WTC11 (cell line): ENCODE measurements at regions not wholly inside any gene's neighbourhood (a gene's known extent, or its start where the extent isn't known, plus 50 kb on each side); places are given as distances from the start of the nearest gene placed in this dataset.

Experiments
- ATAC-seq: fragments of 200-7000 bp; cut with Tn5 transposase; 2 replicates; pipeline ENCODE4 v1.10.0; 2021; ENCODE audit warnings: mild to moderate bottlenecking, moderate library complexity
- CTCF ChIA-PET: fragments of 300-600 bp; sonication (Branson Sonifier 250); formaldehyde crosslinking; loops from one replicate; lab custom pipeline; 2021; ENCODE audit warnings: antibody characterized with exemption; lab: Charles Lee
- POLR2A ChIA-PET: fragments of 350-600 bp; sonication (Branson Sonifier 250); formaldehyde crosslinking; loops from one replicate; lab custom pipeline; 2021; ENCODE audit warnings: antibody characterized with exemption; lab: Charles Lee
- DNase-seq: peaks from one replicate; pipeline ENCODE4 v3.0.0; 2021; ENCODE audit warnings: low spot score
- H3K27ac Mint-ChIP-seq: 2 replicates; pipeline ENCODE4 v1.8.0; 2021; ENCODE audit warnings: mixed read lengths
- H3K27me3 Mint-ChIP-seq: 2 replicates; pipeline ENCODE4 v1.8.0; 2021; ENCODE audit warnings: low read depth, mild to moderate bottlenecking, moderate library complexity, mixed read lengths
- H3K36me3 Mint-ChIP-seq: 2 replicates; pipeline ENCODE4 v1.8.0; 2021; ENCODE audit warnings: mixed read lengths
- H3K4me1 Mint-ChIP-seq: 2 replicates; pipeline ENCODE4 v1.8.0; 2022; ENCODE audit warnings: mixed read lengths
- H3K4me3 Mint-ChIP-seq: 2 replicates; pipeline ENCODE4 v1.8.0; 2021; ENCODE audit warnings: mild to moderate bottlenecking, moderate library complexity, mixed read lengths
- H3K9me3 Mint-ChIP-seq: 2 replicates; pipeline ENCODE4 v1.8.0; 2021; ENCODE audit warnings: mixed read lengths
- ATF1 ChIP-seq: sonication (generic); formaldehyde crosslinking; IDR thresholded peaks from 2 replicates; pipeline ENCODE4 v1.8.1; 2023; ENCODE audit warnings: mild to moderate bottlenecking, moderate library complexity, missing genetic modification reagents
- EMX1 ChIP-seq: fragments of 250-450 bp; sonication (Bioruptor Pico); IDR thresholded peaks from 2 replicates; pipeline ENCODE4 v1.8.0; 2021; ENCODE audit warnings: mild to moderate bottlenecking
- FOXP1 ChIP-seq: sonication (generic); formaldehyde crosslinking; IDR thresholded peaks from 2 replicates; pipeline ENCODE4 v1.8.0; 2022; ENCODE audit warnings: missing genetic modification reagents, mild to moderate bottlenecking, moderate library complexity, borderline replicate concordance
- JAZF1 ChIP-seq: fragments of 250-450 bp; sonication (Bioruptor Pico); IDR thresholded peaks from 2 replicates; pipeline ENCODE4 v1.9.0; 2021; ENCODE audit warnings: moderate library complexity, mild to moderate bottlenecking, inconsistent platforms
- JUN ChIP-seq: sonication (generic); formaldehyde crosslinking; IDR thresholded peaks from 2 replicates; pipeline ENCODE4 v1.8.0; 2023; ENCODE audit warnings: mild to moderate bottlenecking, missing genetic modification reagents
- NFATC4 ChIP-seq: fragments of 250-450 bp; sonication (Bioruptor Pico); IDR thresholded peaks from 2 replicates; pipeline ENCODE4 v1.9.0; 2021; ENCODE audit warnings: mild to moderate bottlenecking
- TP53 ChIP-seq: sonication (generic); formaldehyde crosslinking; IDR thresholded peaks from 2 replicates; pipeline ENCODE4 v1.8.1; 2023; ENCODE audit warnings: mild to moderate bottlenecking, missing genetic modification reagents
- ZBTB21 ChIP-seq: sonication (generic); formaldehyde crosslinking; IDR thresholded peaks from 2 replicates; pipeline ENCODE4 v1.8.1; 2023; ENCODE audit warnings: mild to moderate bottlenecking, missing genetic modification reagents, borderline replicate concordance
- ZNF121 ChIP-seq: sonication (generic); formaldehyde crosslinking; IDR thresholded peaks from 2 replicates; pipeline ENCODE4 v1.8.0; 2023; ENCODE audit warnings: missing genetic modification reagents
- ZNF416 ChIP-seq: fragments of 250-450 bp; sonication (Bioruptor Pico); IDR thresholded peaks from 2 replicates; pipeline ENCODE4 v1.9.0; 2021; ENCODE audit warnings: mild to moderate bottlenecking, inconsistent platforms
- ZNF671 ChIP-seq: fragments of 250-450 bp; sonication (Bioruptor Pico); IDR thresholded peaks from 2 replicates; pipeline ENCODE4 v1.8.0; 2021; ENCODE audit warnings: mild to moderate bottlenecking
- TF ChIP-seq, protein P1 (sequence below): fragments of 200-600 bp; IDR thresholded peaks from 2 replicates; pipeline ENCODE4 v1.8.0; 2022; ENCODE audit warnings: antibody characterized with exemption
- TF ChIP-seq, protein P2 (sequence below): fragments of 250-450 bp; sonication (Bioruptor Pico); IDR thresholded peaks from 2 replicates; pipeline ENCODE4 v1.9.0; 2021; ENCODE audit warnings: moderate library complexity, mild to moderate bottlenecking, inconsistent platforms, borderline replicate concordance
- TF ChIP-seq, protein P3 (sequence below): fragments of 250-450 bp; sonication (Bioruptor Pico); IDR thresholded peaks from 2 replicates; pipeline ENCODE4 v1.9.0; 2021; ENCODE audit warnings: mild to moderate bottlenecking
- TF ChIP-seq, protein P4 (sequence below): sonication (generic); formaldehyde crosslinking; IDR thresholded peaks from 2 replicates; pipeline ENCODE4 v1.8.0; 2022; ENCODE audit warnings: mild to moderate bottlenecking, missing genetic modification reagents
- TF ChIP-seq, protein P5 (sequence below): sonication (generic); formaldehyde crosslinking; IDR thresholded peaks from 2 replicates; pipeline ENCODE4 v1.8.0; 2022; ENCODE audit warnings: mild to moderate bottlenecking, missing genetic modification reagents
- TF ChIP-seq, protein P6 (sequence below): sonication (generic); formaldehyde crosslinking; IDR thresholded peaks from 2 replicates; pipeline ENCODE4 v1.8.0; 2022; ENCODE audit warnings: missing genetic modification reagents
- TF ChIP-seq, protein P7 (sequence below): sonication (generic); formaldehyde crosslinking; IDR thresholded peaks from 2 replicates; pipeline ENCODE4 v1.8.1; 2022; ENCODE audit warnings: low read depth, mild to moderate bottlenecking, moderate library complexity, missing genetic modification reagents, borderline replicate concordance
- TF ChIP-seq, protein P8 (sequence below): sonication (generic); formaldehyde crosslinking; IDR thresholded peaks from 2 replicates; pipeline ENCODE4 v1.8.1; 2022; ENCODE audit warnings: mild to moderate bottlenecking, moderate library complexity, missing genetic modification reagents

DNA sequence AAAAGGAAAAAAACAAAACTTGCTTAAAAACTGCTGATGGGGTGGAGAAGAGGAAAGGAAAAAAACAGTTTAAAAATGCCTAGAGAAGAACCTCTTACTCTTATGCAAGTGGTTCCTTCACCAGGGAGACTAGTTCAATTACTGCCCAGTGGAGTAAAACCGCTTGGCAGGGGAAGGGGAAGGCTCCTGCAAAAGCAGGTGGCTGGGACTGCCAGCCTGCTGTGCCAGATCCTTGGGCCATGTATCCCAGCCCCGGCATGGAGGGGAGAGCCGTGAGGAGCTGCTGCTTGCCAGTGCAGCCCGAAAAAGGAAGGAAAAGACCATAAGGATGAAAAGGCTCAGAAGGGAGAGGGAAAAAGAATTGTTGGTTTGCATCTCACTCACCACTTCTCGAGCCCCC, 123.0 kb downstream of the FSCB start (continued):
- TF ChIP-seq ZNF416 (CRISPR knock-in tag) (no peak), FOXP1 (no peak)
- TF ChIP-seq, protein P1, sequence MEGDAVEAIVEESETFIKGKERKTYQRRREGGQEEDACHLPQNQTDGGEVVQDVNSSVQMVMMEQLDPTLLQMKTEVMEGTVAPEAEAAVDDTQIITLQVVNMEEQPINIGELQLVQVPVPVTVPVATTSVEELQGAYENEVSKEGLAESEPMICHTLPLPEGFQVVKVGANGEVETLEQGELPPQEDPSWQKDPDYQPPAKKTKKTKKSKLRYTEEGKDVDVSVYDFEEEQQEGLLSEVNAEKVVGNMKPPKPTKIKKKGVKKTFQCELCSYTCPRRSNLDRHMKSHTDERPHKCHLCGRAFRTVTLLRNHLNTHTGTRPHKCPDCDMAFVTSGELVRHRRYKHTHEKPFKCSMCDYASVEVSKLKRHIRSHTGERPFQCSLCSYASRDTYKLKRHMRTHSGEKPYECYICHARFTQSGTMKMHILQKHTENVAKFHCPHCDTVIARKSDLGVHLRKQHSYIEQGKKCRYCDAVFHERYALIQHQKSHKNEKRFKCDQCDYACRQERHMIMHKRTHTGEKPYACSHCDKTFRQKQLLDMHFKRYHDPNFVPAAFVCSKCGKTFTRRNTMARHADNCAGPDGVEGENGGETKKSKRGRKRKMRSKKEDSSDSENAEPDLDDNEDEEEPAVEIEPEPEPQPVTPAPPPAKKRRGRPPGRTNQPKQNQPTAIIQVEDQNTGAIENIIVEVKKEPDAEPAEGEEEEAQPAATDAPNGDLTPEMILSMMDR, result no peak

DNA sequence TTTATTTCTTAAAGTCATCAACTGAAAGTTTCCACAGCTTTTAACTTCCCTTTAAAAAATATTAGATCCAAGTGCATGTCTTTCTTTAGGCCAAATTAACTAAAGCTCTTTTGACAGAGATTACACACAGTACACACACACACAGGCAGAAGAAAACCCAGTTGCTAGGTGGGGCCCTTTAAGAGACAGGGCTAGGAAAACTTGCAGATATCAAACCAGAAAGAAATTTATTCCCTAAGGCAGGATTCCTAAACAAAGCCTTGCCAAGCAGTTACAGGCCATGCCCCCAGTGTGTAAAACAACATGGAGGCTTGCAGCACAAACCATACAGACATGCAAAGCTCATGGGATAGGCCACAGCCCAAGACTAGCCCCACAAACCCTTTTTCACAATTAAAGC, 123.4 kb downstream of the FSCB start:
- DNase-seq, result no peak
- CTCF ChIA-PET, result no interaction called here
- Mint-ChIP-seq H3K4me1 (peaks cover 3% of the 10 kb centered on the region; the same call in 1 of the 2 replicates), H3K36me3 (peaks cover 3% of the 10 kb centered on the region; the same call in 1 of the 2 replicates), H3K27ac (no peak overlapping the region), H3K9me3 (peaks cover 9% of the 10 kb centered on the region; the same call in 1 of the 2 replicates), H3K4me3 (no peak overlapping the region), H3K27me3 (no peaks in the 10 kb centered on the region)
- TF ChIP-seq, protein P2, sequence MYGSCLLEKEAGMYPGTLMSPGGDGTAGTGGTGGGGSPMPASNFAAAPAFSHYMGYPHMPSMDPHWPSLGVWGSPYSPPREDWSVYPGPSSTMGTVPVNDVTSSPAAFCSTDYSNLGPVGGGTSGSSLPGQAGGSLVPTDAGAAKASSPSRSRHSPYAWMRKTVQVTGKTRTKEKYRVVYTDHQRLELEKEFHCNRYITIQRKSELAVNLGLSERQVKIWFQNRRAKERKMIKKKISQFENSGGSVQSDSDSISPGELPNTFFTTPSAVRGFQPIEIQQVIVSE (CRISPR knock-in tag), result no peak
- TF ChIP-seq FOXP1 (no peak), ZBTB21 (CRISPR knock-in tag) (no peak), ZNF671 (CRISPR knock-in tag) (no peak), ZNF121 (CRISPR knock-in tag) (no peak), ATF1 (no peak), EMX1 (CRISPR knock-in tag) (no peak), JAZF1 (CRISPR knock-in tag) (no peak), JUN (CRISPR knock-in tag) (no peak), NFATC4 (CRISPR knock-in tag) (no peak), TP53 (CRISPR knock-in tag) (no peak)
- TF ChIP-seq, protein P3, sequence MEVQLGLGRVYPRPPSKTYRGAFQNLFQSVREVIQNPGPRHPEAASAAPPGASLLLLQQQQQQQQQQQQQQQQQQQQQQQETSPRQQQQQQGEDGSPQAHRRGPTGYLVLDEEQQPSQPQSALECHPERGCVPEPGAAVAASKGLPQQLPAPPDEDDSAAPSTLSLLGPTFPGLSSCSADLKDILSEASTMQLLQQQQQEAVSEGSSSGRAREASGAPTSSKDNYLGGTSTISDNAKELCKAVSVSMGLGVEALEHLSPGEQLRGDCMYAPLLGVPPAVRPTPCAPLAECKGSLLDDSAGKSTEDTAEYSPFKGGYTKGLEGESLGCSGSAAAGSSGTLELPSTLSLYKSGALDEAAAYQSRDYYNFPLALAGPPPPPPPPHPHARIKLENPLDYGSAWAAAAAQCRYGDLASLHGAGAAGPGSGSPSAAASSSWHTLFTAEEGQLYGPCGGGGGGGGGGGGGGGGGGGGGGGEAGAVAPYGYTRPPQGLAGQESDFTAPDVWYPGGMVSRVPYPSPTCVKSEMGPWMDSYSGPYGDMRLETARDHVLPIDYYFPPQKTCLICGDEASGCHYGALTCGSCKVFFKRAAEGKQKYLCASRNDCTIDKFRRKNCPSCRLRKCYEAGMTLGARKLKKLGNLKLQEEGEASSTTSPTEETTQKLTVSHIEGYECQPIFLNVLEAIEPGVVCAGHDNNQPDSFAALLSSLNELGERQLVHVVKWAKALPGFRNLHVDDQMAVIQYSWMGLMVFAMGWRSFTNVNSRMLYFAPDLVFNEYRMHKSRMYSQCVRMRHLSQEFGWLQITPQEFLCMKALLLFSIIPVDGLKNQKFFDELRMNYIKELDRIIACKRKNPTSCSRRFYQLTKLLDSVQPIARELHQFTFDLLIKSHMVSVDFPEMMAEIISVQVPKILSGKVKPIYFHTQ, result no peak
- TF ChIP-seq, protein P1, result no peak
- TF ChIP-seq, protein P4, sequence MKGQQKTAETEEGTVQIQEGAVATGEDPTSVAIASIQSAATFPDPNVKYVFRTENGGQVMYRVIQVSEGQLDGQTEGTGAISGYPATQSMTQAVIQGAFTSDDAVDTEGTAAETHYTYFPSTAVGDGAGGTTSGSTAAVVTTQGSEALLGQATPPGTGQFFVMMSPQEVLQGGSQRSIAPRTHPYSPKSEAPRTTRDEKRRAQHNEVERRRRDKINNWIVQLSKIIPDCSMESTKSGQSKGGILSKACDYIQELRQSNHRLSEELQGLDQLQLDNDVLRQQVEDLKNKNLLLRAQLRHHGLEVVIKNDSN (CRISPR knock-in tag), result no peak
- TF ChIP-seq, protein P5, sequence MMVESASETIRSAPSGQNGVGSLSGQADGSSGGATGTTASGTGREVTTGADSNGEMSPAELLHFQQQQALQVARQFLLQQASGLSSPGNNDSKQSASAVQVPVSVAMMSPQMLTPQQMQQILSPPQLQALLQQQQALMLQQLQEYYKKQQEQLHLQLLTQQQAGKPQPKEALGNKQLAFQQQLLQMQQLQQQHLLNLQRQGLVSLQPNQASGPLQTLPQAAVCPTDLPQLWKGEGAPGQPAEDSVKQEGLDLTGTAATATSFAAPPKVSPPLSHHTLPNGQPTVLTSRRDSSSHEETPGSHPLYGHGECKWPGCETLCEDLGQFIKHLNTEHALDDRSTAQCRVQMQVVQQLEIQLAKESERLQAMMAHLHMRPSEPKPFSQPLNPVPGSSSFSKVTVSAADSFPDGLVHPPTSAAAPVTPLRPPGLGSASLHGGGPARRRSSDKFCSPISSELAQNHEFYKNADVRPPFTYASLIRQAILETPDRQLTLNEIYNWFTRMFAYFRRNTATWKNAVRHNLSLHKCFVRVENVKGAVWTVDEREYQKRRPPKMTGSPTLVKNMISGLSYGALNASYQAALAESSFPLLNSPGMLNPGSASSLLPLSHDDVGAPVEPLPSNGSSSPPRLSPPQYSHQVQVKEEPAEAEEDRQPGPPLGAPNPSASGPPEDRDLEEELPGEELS (CRISPR knock-in tag), result no peak
- TF ChIP-seq, protein P6, sequence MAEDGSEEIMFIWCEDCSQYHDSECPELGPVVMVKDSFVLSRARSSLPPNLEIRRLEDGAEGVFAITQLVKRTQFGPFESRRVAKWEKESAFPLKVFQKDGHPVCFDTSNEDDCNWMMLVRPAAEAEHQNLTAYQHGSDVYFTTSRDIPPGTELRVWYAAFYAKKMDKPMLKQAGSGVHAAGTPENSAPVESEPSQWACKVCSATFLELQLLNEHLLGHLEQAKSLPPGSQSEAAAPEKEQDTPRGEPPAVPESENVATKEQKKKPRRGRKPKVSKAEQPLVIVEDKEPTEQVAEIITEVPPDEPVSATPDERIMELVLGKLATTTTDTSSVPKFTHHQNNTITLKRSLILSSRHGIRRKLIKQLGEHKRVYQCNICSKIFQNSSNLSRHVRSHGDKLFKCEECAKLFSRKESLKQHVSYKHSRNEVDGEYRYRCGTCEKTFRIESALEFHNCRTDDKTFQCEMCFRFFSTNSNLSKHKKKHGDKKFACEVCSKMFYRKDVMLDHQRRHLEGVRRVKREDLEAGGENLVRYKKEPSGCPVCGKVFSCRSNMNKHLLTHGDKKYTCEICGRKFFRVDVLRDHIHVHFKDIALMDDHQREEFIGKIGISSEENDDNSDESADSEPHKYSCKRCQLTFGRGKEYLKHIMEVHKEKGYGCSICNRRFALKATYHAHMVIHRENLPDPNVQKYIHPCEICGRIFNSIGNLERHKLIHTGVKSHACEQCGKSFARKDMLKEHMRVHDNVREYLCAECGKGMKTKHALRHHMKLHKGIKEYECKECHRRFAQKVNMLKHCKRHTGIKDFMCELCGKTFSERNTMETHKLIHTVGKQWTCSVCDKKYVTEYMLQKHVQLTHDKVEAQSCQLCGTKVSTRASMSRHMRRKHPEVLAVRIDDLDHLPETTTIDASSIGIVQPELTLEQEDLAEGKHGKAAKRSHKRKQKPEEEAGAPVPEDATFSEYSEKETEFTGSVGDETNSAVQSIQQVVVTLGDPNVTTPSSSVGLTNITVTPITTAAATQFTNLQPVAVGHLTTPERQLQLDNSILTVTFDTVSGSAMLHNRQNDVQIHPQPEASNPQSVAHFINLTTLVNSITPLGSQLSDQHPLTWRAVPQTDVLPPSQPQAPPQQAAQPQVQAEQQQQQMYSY (CRISPR knock-in tag), result no peak
- TF ChIP-seq, protein P7, sequence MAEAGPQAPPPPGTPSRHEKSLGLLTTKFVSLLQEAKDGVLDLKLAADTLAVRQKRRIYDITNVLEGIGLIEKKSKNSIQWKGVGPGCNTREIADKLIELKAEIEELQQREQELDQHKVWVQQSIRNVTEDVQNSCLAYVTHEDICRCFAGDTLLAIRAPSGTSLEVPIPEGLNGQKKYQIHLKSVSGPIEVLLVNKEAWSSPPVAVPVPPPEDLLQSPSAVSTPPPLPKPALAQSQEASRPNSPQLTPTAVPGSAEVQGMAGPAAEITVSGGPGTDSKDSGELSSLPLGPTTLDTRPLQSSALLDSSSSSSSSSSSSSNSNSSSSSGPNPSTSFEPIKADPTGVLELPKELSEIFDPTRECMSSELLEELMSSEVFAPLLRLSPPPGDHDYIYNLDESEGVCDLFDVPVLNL, result no peak
- TF ChIP-seq, protein P8, sequence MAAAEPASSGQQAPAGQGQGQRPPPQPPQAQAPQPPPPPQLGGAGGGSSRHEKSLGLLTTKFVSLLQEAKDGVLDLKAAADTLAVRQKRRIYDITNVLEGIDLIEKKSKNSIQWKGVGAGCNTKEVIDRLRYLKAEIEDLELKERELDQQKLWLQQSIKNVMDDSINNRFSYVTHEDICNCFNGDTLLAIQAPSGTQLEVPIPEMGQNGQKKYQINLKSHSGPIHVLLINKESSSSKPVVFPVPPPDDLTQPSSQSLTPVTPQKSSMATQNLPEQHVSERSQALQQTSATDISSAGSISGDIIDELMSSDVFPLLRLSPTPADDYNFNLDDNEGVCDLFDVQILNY (CRISPR knock-in tag), result no peak
- ATAC-seq, result no peak
- POLR2A ChIA-PET, result no interaction called here
